Aorta (tissue), 5 donors: ENCODE measurements at regions not wholly inside any gene's neighbourhood (a gene's known extent, or its start where the extent isn't known, plus 50 kb on each side); places are given as distances from the start of the nearest gene placed in this dataset.
"Not testable (repeated sequence)": the region's sequence is repeated elsewhere in the genome, so short reads cannot be mapped to it uniquely, and the experiment has no call there.

Source experiments
- ATAC-seq: fragments of 200-7000 bp; cut with Tn5 transposase; one replicate; pipeline ENCODE4 v1.9.1; 2022; ENCODE audit warnings: moderate library complexity; ENCODE audit not compliant: low FRiP score
- DNase-seq, 2 donors: peaks; one replicate each; pipeline ENCODE4 v3.0.0-alpha.2; 2020
- H3K27ac ChIP-seq, 2 donors: one replicate each; pipeline ENCODE4 v1.5.1; 2013; ENCODE audit warnings: low read length in 2 of 2, mild to moderate bottlenecking in 2 of 2, moderate library complexity in 2 of 2, control low read depth in 1 of 2, inconsistent platforms in 1 of 2, low read depth in 1 of 2
- H3K27me3 ChIP-seq, 2 donors: one replicate each; pipeline ENCODE4 v1.6.1; 2013; ENCODE audit warnings: control low read depth in 1 of 2, low read length in 1 of 2, mild to moderate bottlenecking in 1 of 2, moderate library complexity in 1 of 2; ENCODE audit not compliant: insufficient read depth in 2 of 2, control insufficient read depth in 1 of 2
- H3K36me3 ChIP-seq, 2 donors: one replicate each; pipeline ENCODE4 v1.6.1; 2013; ENCODE audit warnings: control low read depth in 1 of 2, low read length in 1 of 2, mild to moderate bottlenecking in 1 of 2; ENCODE audit not compliant: insufficient read depth in 2 of 2, control insufficient read depth in 1 of 2
- H3K4me1 ChIP-seq, 2 donors: one replicate each; pipeline ENCODE4 v1.6.1; 2013; ENCODE audit warnings: low read length in 2 of 2, control low read depth in 1 of 2, mild to moderate bottlenecking in 1 of 2, moderate library complexity in 1 of 2; ENCODE audit not compliant: insufficient read depth in 2 of 2, control insufficient read depth in 1 of 2
- H3K4me3 ChIP-seq, 2 donors: one replicate each; pipeline ENCODE4 v1.5.1; 2013; ENCODE audit warnings: low read length in 2 of 2, control low read depth in 1 of 2, mild to moderate bottlenecking in 1 of 2
- H3K9me3 ChIP-seq: one replicate; pipeline ENCODE4 v1.6.1; 2013; ENCODE audit warnings: mild to moderate bottlenecking, low read length; ENCODE audit not compliant: control insufficient read depth
- WGBS, 2 donors: extraction: QIAGEN DNeasy Blood & Tissue Kit; methylation state at CpG; one replicate each; pipeline ENCODE4 v1.1.7; 2013; 5-methylcytosine and 5-hydroxymethylcytosine counted together
- intact Hi-C, 2 donors: fragments of 100-400 bp; cut with DNase I; formaldehyde crosslinking; loops; one replicate each; pipeline versions ENCODE4 v1.14.2 to v1.15.0; 2022
- donor health status: healthy with polysubstance abuse.
- donor health status: Bipolar disorder and iron deficiency.
- donor health status: DM: no; HTN: no; CAD: no.
- donor health status: DM: no; HTN: no; CAD: no.
- donor health status: DM: yes; HTN: yes; CAD: no.

- Histone ChIP-seq H3K27ac (no peak overlapping the region), H3K9me3 (no peaks in the 10 kb centered on the region), H3K36me3 (no peaks in the 10 kb centered on the region), H3K4me1 (no peaks in the 10 kb centered on the region), H3K4me3 (no peak overlapping the region), H3K27me3 (no peaks in the 10 kb centered on the region)
- DNase-seq = no peak
- intact Hi-C loops = no loop called here
- no peak for ATAC-seq
- WGBS, 2 donors = 92 to 95% methylated on average over 1 of the region's 1 CpG
Measured at GRCh38 chr18:35875566-35875965, 96.9 kb upstream of the RMP24 start.

GRCh38 chr18:35876243-35876642, 96.2 kb upstream of the RMP24 start:
- no peak for ATAC-seq
- 50 to 52% methylated on average over 1 of the region's 1 CpG for WGBS, 2 donors
- intact Hi-C loops = no loop called here

GRCh38 chr18:35880788-35881455, 91.6 kb upstream of the RMP24 start:
- intact Hi-C loops = no loop called here
- Histone ChIP-seq H3K27me3 (no peaks in the 10 kb centered on the region), H3K9me3 (no peaks in the 10 kb centered on the region), H3K36me3 (no peaks in the 10 kb centered on the region), H3K4me1 (no peaks in the 10 kb centered on the region), H3K27ac (no peak overlapping the region), H3K4me3 (no peak overlapping the region)
- DNase-seq (no peak), ATAC-seq (no peak)
- WGBS, 2 donors = 84% methylated on average over 9 of the region's 9 CpGs

More at GRCh38 chr18:35876243-35876642, 96.2 kb upstream of the RMP24 start:
- DNase-seq = no peak
- no peaks in the 10 kb centered on the region for H3K4me1 ChIP-seq
- H3K27ac ChIP-seq = no peak overlapping the region
- no peaks in the 10 kb centered on the region for H3K36me3 ChIP-seq
- H3K27me3 ChIP-seq = no peaks in the 10 kb centered on the region
- H3K9me3 ChIP-seq = no peaks in the 10 kb centered on the region
- no peak overlapping the region for H3K4me3 ChIP-seq

GRCh38 chr18:35888329-35888728, 84.2 kb upstream of the RMP24 start:
- ATAC-seq (no peak), DNase-seq (no peak)
- peaks cover 6% of the 10 kb centered on the region for H3K9me3 ChIP-seq
- peaks cover 0 to 2% of the 10 kb centered on the region in 2 donors for H3K27me3 ChIP-seq
- H3K4me1 ChIP-seq = no peaks in the 10 kb centered on the region
- no peak overlapping the region for H3K4me3 ChIP-seq
- H3K27ac ChIP-seq = no peak overlapping the region
- WGBS, 2 donors = 43 to 52% methylated on average over 5 of the region's 5 CpGs
- intact Hi-C loops = no loop called here
- H3K36me3 ChIP-seq = no peaks in the 10 kb centered on the region

GRCh38 chr18:35889677-35890076, 82.8 kb upstream of the RMP24 start:
- WGBS, 2 donors = 88 to 97% methylated on average over 1 of the region's 1 CpG
- no peak overlapping the region for H3K4me3 ChIP-seq
- peaks cover 6% of the 10 kb centered on the region for H3K9me3 ChIP-seq
- no peak overlapping the region for H3K27ac ChIP-seq
- H3K4me1 ChIP-seq = no peaks in the 10 kb centered on the region
- DNase-seq = no peak
- peaks cover 0 to 2% of the 10 kb centered on the region in 2 donors for H3K27me3 ChIP-seq
- ATAC-seq = no peak
- H3K36me3 ChIP-seq = no peaks in the 10 kb centered on the region
- intact Hi-C loops = no loop called here

- WGBS, 2 donors = 35 to 39% methylated on average over 3 of the region's 3 CpGs
- intact Hi-C loops = no loop called here
- Histone ChIP-seq H3K4me3 (no peak overlapping the region), H3K27me3 (peaks cover 0 to 4% of the 10 kb centered on the region in 2 donors), H3K36me3 (no peaks in the 10 kb centered on the region), H3K27ac (no peak overlapping the region), H3K9me3 (peaks cover 6% of the 10 kb centered on the region), H3K4me1 (no peaks in the 10 kb centered on the region)
- ATAC-seq (no peak), DNase-seq (no peak)
Measured at GRCh38 chr18:35890323-35890722, 82.2 kb upstream of the RMP24 start.

GRCh38 chr18:35892118-35892517, 80.4 kb upstream of the RMP24 start:
- Histone ChIP-seq H3K9me3 (peaks cover 6% of the 10 kb centered on the region), H3K36me3 (no peaks in the 10 kb centered on the region), H3K4me3 (no peak overlapping the region), H3K4me1 (no peaks in the 10 kb centered on the region), H3K27me3 (peaks cover 0 to 4% of the 10 kb centered on the region in 2 donors), H3K27ac (no peak overlapping the region)
- intact Hi-C loops = no loop called here
- DNase-seq = no peak
- ATAC-seq = no peak

GRCh38 chr18:35897481-35897880, 75.0 kb upstream of the RMP24 start:
- H3K4me3 ChIP-seq, ATAC-seq, H3K4me1 ChIP-seq, H3K9me3 ChIP-seq, H3K36me3 ChIP-seq, DNase-seq, H3K27ac ChIP-seq, intact Hi-C loops, H3K27me3 ChIP-seq: not testable (repeated sequence)
- 88 to 92% methylated on average over 13 of the region's 13 CpGs for WGBS, 2 donors

GRCh38 chr18:35904389-35905037, 68.0 kb upstream of the RMP24 start:
- Histone ChIP-seq H3K27me3 (no peaks in the 10 kb centered on the region), H3K27ac (no peak overlapping the region), H3K9me3 (no peaks in the 10 kb centered on the region), H3K4me3 (no peak overlapping the region), H3K4me1 (no peaks in the 10 kb centered on the region), H3K36me3 (no peaks in the 10 kb centered on the region)
- WGBS, 2 donors = 87 to 89% methylated on average over 19 of the region's 19 CpGs
- intact Hi-C loops = no loop called here
- ATAC-seq (no peak), DNase-seq (no peak)
